ENCODE measurements at regions not wholly inside any gene's neighbourhood (a gene's known extent, or its start where the extent isn't known, plus 50 kb on each side); places are given as distances from the start of the nearest gene placed in this dataset.

GRCh38 chr10:60660625-60661024, 117.7 kb upstream of the CDK1 start:
- TF ChIP-seq, protein P1, sequence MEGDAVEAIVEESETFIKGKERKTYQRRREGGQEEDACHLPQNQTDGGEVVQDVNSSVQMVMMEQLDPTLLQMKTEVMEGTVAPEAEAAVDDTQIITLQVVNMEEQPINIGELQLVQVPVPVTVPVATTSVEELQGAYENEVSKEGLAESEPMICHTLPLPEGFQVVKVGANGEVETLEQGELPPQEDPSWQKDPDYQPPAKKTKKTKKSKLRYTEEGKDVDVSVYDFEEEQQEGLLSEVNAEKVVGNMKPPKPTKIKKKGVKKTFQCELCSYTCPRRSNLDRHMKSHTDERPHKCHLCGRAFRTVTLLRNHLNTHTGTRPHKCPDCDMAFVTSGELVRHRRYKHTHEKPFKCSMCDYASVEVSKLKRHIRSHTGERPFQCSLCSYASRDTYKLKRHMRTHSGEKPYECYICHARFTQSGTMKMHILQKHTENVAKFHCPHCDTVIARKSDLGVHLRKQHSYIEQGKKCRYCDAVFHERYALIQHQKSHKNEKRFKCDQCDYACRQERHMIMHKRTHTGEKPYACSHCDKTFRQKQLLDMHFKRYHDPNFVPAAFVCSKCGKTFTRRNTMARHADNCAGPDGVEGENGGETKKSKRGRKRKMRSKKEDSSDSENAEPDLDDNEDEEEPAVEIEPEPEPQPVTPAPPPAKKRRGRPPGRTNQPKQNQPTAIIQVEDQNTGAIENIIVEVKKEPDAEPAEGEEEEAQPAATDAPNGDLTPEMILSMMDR (IDR thresholded peaks at IDR 0.05): no peak
- TF ChIP-seq POLR2A (IDR thresholded peaks at IDR 0.05): no peak

Data from lower leg skin (tissue), 3 donors.